Smooth muscle cell (in vitro differentiated cells): ENCODE measurements at regions not wholly inside any gene's neighbourhood (a gene's known extent, or its start where the extent isn't known, plus 50 kb on each side); places are given as distances from the start of the nearest gene placed in this dataset.
A peak's percentile ranks its signal among the peaks of the same experiment; 100 is the strongest.

Experiments used
- DNase-seq: peaks from one replicate; lab custom pipeline; 2025; ENCODE audit not compliant: unreplicated experiment; lab: John Stamatoyannopoulos, UW
- H2AFZ ChIP-seq: fragments of 200-600 bp; sonication (generic); 2 replicates; pipeline ENCODE4 v1.6.0; 2016; ENCODE audit warnings: antibody characterized with exemption, low read depth, mild to moderate bottlenecking
- H3F3A ChIP-seq: fragments of 200-600 bp; sonication (generic); 2 replicates; pipeline ENCODE4 v1.6.0; 2017; ENCODE audit warnings: antibody characterized with exemption, low read depth
- H3K27ac ChIP-seq: fragments of 200-600 bp; sonication (generic); 2 replicates; pipeline ENCODE4 v1.5.1; 2016; ENCODE audit warnings: low read depth, mild to moderate bottlenecking
- H3K27me3 ChIP-seq: fragments of 200-600 bp; sonication (generic); 2 replicates; pipeline ENCODE4 v1.6.1; 2016; ENCODE audit warnings: low read depth, mild to moderate bottlenecking
- H3K36me3 ChIP-seq: fragments of 200-600 bp; sonication (generic); 2 replicates; pipeline ENCODE4 v1.5.1; 2016; ENCODE audit warnings: low read depth
- H3K4me1 ChIP-seq: fragments of 200-600 bp; sonication (generic); 2 replicates; pipeline ENCODE4 v1.5.1; 2016; ENCODE audit warnings: low read depth
- H3K4me2 ChIP-seq: fragments of 200-600 bp; sonication (generic); 2 replicates; pipeline ENCODE4 v1.6.0; 2016; ENCODE audit warnings: mild to moderate bottlenecking
- H3K4me3 ChIP-seq: fragments of 200-600 bp; sonication (generic); 2 replicates; pipeline ENCODE4 v1.5.1; 2016; ENCODE audit warnings: mild to moderate bottlenecking
- H3K79me2 ChIP-seq: fragments of 200-600 bp; sonication (generic); 2 replicates; pipeline ENCODE4 v1.6.0; 2016; ENCODE audit warnings: low read depth, mild to moderate bottlenecking
- H3K9ac ChIP-seq: fragments of 200-600 bp; sonication (generic); 2 replicates; pipeline ENCODE4 v1.6.0; 2016; ENCODE audit warnings: low read depth
- H3K9me3 ChIP-seq: fragments of 200-600 bp; sonication (generic); replicated peaks from 2 replicates; pipeline ENCODE4 v1.5.1; 2016; ENCODE audit warnings: low read depth
- H4K20me1 ChIP-seq: fragments of 200-600 bp; sonication (generic); 2 replicates; pipeline ENCODE4 v1.6.0; 2016; ENCODE audit warnings: low read depth
- WGBS: methylation state at CpG from one replicate; pipeline ENCODE4 v1.1.7; 2016; ENCODE audit warnings: low lambda C conversion rate; 5-methylcytosine and 5-hydroxymethylcytosine counted together
- TF ChIP-seq, protein P1 (sequence below): fragments of 200-600 bp; sonication (generic); IDR thresholded peaks from 2 replicates; pipeline ENCODE4 v1.5.1; 2017; ENCODE audit warnings: borderline replicate concordance, mild to moderate bottlenecking, antibody characterized with exemption; ENCODE audit not compliant: insufficient read depth, poor library complexity, severe bottlenecking

DNA sequence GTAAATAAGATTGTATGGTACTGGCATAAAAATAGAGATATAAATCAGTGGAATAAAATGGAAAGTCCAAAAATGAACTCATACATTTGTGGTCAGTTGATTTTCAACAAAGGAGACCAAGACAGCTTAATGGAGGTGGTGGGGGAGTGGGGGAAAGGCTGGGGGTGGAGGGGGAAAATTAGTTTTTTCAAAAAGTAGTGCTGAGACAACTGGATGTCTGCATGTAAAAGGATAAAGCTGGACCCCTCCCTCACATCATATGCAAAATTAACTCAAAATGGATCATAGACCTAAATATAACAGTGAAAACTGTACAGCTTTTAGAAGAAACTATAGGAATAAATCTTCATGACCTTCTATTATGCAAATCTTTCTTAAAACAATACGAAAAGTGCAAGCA is 107.0 kb downstream of the HMHB1 start:
- H4K20me1 ChIP-seq, result no peaks in the 10 kb centered on the region
- H3K4me1 ChIP-seq, result peaks cover 6% of the 10 kb centered on the region
- no peak overlapping the region for H3K27ac ChIP-seq
- H3K9ac ChIP-seq, result no peak overlapping the region
- H3K79me2 ChIP-seq, result no peaks in the 10 kb centered on the region
- no peak overlapping the region for H3K4me3 ChIP-seq
- H3K36me3 ChIP-seq, result no peaks in the 10 kb centered on the region
- H3F3A ChIP-seq, result peaks cover 5% of the 10 kb centered on the region
- no peaks in the 10 kb centered on the region for H3K27me3 ChIP-seq
- H3K4me2 ChIP-seq, result no peak overlapping the region
- WGBS, result 86% methylated on average over 1 of the region's 1 CpG
- TF ChIP-seq, protein P1, sequence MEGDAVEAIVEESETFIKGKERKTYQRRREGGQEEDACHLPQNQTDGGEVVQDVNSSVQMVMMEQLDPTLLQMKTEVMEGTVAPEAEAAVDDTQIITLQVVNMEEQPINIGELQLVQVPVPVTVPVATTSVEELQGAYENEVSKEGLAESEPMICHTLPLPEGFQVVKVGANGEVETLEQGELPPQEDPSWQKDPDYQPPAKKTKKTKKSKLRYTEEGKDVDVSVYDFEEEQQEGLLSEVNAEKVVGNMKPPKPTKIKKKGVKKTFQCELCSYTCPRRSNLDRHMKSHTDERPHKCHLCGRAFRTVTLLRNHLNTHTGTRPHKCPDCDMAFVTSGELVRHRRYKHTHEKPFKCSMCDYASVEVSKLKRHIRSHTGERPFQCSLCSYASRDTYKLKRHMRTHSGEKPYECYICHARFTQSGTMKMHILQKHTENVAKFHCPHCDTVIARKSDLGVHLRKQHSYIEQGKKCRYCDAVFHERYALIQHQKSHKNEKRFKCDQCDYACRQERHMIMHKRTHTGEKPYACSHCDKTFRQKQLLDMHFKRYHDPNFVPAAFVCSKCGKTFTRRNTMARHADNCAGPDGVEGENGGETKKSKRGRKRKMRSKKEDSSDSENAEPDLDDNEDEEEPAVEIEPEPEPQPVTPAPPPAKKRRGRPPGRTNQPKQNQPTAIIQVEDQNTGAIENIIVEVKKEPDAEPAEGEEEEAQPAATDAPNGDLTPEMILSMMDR, result no peak
- DNase-seq, result no peak
- no peak overlapping the region for H2AFZ ChIP-seq
- no peaks in the 10 kb centered on the region for H3K9me3 ChIP-seq

- TF ChIP-seq, protein P1, result no peak
- Histone ChIP-seq H3K79me2 (no peaks in the 10 kb centered on the region), H3K27me3 (no peaks in the 10 kb centered on the region), H3K9ac (no peak overlapping the region), H4K20me1 (no peaks in the 10 kb centered on the region), H3K27ac (peak overlapping the region; percentile 54), H3K36me3 (no peaks in the 10 kb centered on the region), H3K4me2 (no peak overlapping the region), H3K4me3 (no peak overlapping the region), H3K9me3 (no peaks in the 10 kb centered on the region), H3K4me1 (peaks cover 9% of the 10 kb centered on the region), H3F3A (peaks cover 7% of the 10 kb centered on the region), H2AFZ (no peak overlapping the region)
- WGBS, result 89% methylated on average over 1 of the region's 1 CpG
- no peak for DNase-seq
Observed at GRCh38 chr5:143920772-143921171, 108.8 kb downstream of the HMHB1 start.

DNA sequence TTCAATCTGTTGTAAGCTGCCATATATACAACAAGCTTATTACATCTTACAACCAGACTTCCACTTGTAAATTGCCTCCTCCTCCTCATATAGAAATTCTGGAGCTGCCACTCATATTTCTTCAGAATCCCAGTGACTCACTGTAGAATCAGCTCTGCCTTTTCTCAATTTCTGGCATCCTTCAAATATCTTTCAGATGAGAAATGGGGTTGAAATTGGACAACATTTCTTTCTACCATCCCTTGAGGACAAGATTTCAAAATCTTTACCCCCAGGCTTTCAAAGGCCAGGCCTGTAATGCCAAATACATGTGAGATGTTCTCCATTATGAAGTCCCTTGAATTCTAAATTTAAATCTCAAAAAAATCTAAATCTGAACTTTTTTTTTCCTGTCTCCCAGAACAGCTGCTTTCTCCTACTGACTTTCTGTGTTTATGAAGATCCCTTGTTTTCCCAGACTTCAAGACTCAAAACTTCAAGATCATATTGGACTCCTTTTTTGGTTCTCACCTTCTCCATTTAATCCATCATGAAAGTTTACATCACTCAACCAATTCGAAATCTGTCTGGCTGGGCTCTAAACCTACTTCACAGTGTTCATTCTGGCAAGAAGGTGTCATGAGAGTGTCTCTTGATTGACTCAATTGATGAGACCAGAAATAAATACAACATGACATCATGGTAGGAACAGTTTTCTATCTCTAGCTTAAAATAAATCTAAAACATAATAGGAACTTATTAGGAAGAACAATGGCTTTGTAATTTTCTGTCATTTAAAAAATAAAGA is 109.8 kb downstream of the HMHB1 start:
- peak overlapping the region; percentile 6 for H2AFZ ChIP-seq

More for the DNA sequence above, 109.8 kb downstream of the HMHB1 start:
- Histone ChIP-seq H3K27ac (peak overlapping the region; percentile 54), H3K4me3 (no peak overlapping the region), H4K20me1 (no peaks in the 10 kb centered on the region), H3K4me2 (peak overlapping the region; percentile 20), H3K27me3 (no peaks in the 10 kb centered on the region), H3K36me3 (no peaks in the 10 kb centered on the region), H3F3A (peaks cover 7% of the 10 kb centered on the region), H3K79me2 (no peaks in the 10 kb centered on the region), H3K9me3 (no peaks in the 10 kb centered on the region), H3K9ac (no peak overlapping the region), H3K4me1 (peaks cover 9% of the 10 kb centered on the region)
- TF ChIP-seq, protein P1, result no peak
- WGBS, result 93% methylated on average over 1 of the region's 1 CpG
- DNase-seq, result no peak
